ENCODE measurements at regions not wholly inside any gene's neighbourhood (a gene's known extent, or its start where the extent isn't known, plus 50 kb on each side); places are given as distances from the start of the nearest gene placed in this dataset.

DNA sequence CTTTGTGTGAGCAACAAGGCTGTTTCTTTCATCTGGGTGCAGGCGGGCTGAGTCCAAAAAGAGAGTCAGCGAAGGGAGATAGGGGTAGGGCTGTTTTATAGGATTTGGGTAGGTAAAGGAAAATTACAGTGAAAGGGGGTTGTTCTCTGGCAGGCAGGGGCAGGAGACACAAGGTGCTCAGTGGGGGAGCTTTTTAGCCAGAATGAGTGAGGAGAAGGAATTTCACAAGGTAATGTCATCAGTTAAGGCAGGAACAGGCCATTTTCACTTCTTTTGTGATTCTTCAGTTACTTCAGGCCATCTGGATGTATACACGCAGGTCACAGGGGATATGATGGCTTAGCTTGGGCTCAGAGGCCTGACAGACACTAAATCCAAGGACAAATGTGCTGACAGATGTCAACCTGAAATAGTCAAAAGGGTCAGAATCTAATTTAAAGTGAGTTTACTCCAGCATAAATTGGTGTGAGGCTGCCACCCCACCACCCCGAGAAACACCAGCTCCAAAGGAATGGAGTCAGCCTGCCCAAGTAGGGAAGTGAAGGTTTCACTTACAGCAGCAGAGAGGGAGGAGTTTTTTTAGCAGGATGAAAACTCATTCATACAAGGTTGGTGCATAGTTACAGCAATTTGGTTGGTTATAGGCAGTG is 560.0 kb upstream of the CDH4 start:
- Histone ChIP-seq H2BK12ac (ENCODE audit: low read length) (no peak overlapping the region), H3K9me3 (replicated peaks in 1 of 2; ENCODE audit: control insufficient read depth in 2 of 2, insufficient read depth in 1 of 2, low read depth in 1 of 2, low read length in 2 of 2) (no peaks in the 10 kb centered on the region), H3K27me3 (ENCODE audit: control insufficient read depth in 3 of 3, insufficient read depth in 3 of 3, low read depth in 1 of 3, low read length in 3 of 3) (no peaks in the 10 kb centered on the region), H4K91ac (ENCODE audit: low read depth, low read length, poor library complexity) (no peak overlapping the region), H2BK120ac (ENCODE audit: low read depth, low read length) (no peak overlapping the region), H2BK15ac (ENCODE audit: low read length) (no peak overlapping the region), H3K23ac (ENCODE audit: low read depth, low read length, poor library complexity) (no peak overlapping the region), H2AFZ (ENCODE audit: low read length) (no peak overlapping the region), H3K18ac (ENCODE audit: low read length) (no peak overlapping the region), H2BK5ac (ENCODE audit: low read length) (no peak overlapping the region), H3K27ac (replicated peaks; ENCODE audit: low read length) (no peak overlapping the region), H3K4me2 (ENCODE audit: insufficient read depth, low read length, poor library complexity, severe bottlenecking) (no peak overlapping the region), H3K79me1 (ENCODE audit: low read depth, low read length) (no peaks in the 10 kb centered on the region), H3K36me3 (replicated peaks in 1 of 2; ENCODE audit: control insufficient read depth in 2 of 2, insufficient read depth in 2 of 2, low read length in 2 of 2) (no peaks in the 10 kb centered on the region), H3K14ac (ENCODE audit: low read length) (no peak overlapping the region), H2AK5ac (ENCODE audit: low read depth, low read length) (no peak overlapping the region), H4K8ac (ENCODE audit: low read depth, low read length) (no peak overlapping the region), H3K9ac (ENCODE audit: low read depth, low read length, poor library complexity) (no peak overlapping the region), H3K4me1 (ENCODE audit: control insufficient read depth in 2 of 2, insufficient read depth in 1 of 2, low read depth in 1 of 2, low read length in 2 of 2) (peaks cover 5 to 13% of the 10 kb centered on the region in 2 donors), H3K4ac (ENCODE audit: low read length) (no peak overlapping the region), H3K4me3 (ENCODE audit: low read length in 2 of 2) (no peak overlapping the region)
- DNase-seq (ENCODE audit: low spot score) = no peak
- WGBS, 2 donors (ENCODE audit: extremely low coverage in 2 of 2, insufficient read length in 2 of 2, insufficient replicate concordance in 1 of 2) = no CpG with 5 or more reads among the region's 4 CpGs

DNA sequence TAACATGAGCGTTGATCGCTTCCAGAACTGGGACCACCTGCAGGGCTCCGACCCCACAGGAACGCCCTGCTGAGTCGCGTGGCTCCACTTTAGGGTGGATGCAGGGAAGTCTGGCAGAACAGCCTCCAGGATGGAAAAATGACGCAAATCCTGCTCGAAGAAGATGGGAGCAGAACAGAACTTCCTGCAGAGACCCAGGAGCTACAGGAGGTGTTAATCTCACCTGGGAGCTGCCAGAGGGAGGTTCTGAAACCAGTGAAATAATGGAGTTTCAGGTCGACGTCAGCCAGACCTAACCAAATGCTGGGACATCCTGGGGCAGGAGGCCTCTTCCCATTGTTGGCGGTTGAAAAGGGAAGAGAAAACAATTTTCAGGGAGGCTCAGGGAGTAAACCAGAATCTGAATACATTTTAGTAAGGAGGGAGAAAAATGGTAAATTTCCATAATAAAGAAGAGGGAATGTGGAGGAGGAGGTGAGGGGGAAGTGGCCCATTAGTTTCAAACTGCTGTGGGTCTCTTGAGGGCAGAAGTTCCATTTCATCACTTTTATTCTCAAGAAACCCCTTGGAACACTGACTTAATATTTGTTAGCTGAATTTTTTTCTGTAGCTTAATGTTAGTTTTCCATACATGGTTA is 558.4 kb upstream of the CDH4 start:
- H2AK5ac ChIP-seq (ENCODE audit: low read depth, low read length) = no peak overlapping the region
- no peak overlapping the region for H3K4me3 ChIP-seq (ENCODE audit: low read length in 2 of 2)
- H3K4me1 ChIP-seq (ENCODE audit: control insufficient read depth in 2 of 2, insufficient read depth in 1 of 2, low read depth in 1 of 2, low read length in 2 of 2) = peaks cover 5 to 11% of the 10 kb centered on the region in 2 donors
- no peak overlapping the region for H3K23ac ChIP-seq (ENCODE audit: low read depth, low read length, poor library complexity)
- no CpG with 5 or more reads among the region's 11 CpGs for WGBS, 2 donors (ENCODE audit: extremely low coverage in 2 of 2, insufficient read length in 2 of 2, insufficient replicate concordance in 1 of 2)
- no peak overlapping the region for H2BK12ac ChIP-seq (ENCODE audit: low read length)
- H3K14ac ChIP-seq (ENCODE audit: low read length) = no peak overlapping the region
- H2BK5ac ChIP-seq (ENCODE audit: low read length) = no peak overlapping the region
- DNase-seq (ENCODE audit: low spot score) = no peak
- H3K4ac ChIP-seq (ENCODE audit: low read length) = no peak overlapping the region
- no peak overlapping the region for H2AFZ ChIP-seq (ENCODE audit: low read length)
- no peak overlapping the region for H4K8ac ChIP-seq (ENCODE audit: low read depth, low read length)
- H3K9me3 ChIP-seq (replicated peaks in 1 of 2; ENCODE audit: control insufficient read depth in 2 of 2, insufficient read depth in 1 of 2, low read depth in 1 of 2, low read length in 2 of 2) = no peaks in the 10 kb centered on the region
- no peak overlapping the region for H2BK15ac ChIP-seq (ENCODE audit: low read length)
- H4K91ac ChIP-seq (ENCODE audit: low read depth, low read length, poor library complexity) = no peak overlapping the region
- H2BK120ac ChIP-seq (ENCODE audit: low read depth, low read length) = no peak overlapping the region
- H3K9ac ChIP-seq (ENCODE audit: low read depth, low read length, poor library complexity) = no peak overlapping the region
- no peaks in the 10 kb centered on the region for H3K27me3 ChIP-seq (ENCODE audit: control insufficient read depth in 3 of 3, insufficient read depth in 3 of 3, low read depth in 1 of 3, low read length in 3 of 3)
- no peaks in the 10 kb centered on the region for H3K79me1 ChIP-seq (ENCODE audit: low read depth, low read length)
- no peak overlapping the region for H3K27ac ChIP-seq (replicated peaks; ENCODE audit: low read length)
- H3K36me3 ChIP-seq (replicated peaks in 1 of 2; ENCODE audit: control insufficient read depth in 2 of 2, insufficient read depth in 2 of 2, low read length in 2 of 2) = no peaks in the 10 kb centered on the region
- peak overlapping the region; percentile 1 for H3K18ac ChIP-seq (ENCODE audit: low read length)
- H3K4me2 ChIP-seq (ENCODE audit: insufficient read depth, low read length, poor library complexity, severe bottlenecking) = no peak overlapping the region

DNA sequence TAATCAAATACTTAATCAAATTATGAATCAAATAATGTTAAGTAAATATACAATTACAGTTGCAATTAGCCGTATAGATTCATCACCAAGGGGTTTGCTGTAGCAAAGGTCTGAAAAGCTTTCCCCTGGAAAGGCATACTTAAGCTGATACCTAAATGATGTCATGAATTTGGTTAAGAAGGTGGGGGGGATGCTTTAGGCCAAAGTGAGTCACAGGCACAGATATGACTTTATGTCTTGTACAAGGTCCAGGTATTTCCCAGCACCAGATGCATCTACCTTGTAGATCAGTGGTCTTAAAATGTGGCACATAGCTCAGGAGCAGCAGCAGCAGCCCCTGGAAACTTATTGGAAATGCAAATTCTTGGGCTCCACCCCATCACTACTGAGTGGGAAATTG is 557.3 kb upstream of the CDH4 start:
- no peaks in the 10 kb centered on the region for H3K79me1 ChIP-seq (ENCODE audit: low read depth, low read length)
- H4K8ac ChIP-seq (ENCODE audit: low read depth, low read length) = no peak overlapping the region
- no peak overlapping the region for H4K91ac ChIP-seq (ENCODE audit: low read depth, low read length, poor library complexity)
- no peak overlapping the region for H3K14ac ChIP-seq (ENCODE audit: low read length)
- H3K4me3 ChIP-seq (ENCODE audit: low read length in 2 of 2) = no peak overlapping the region
- no peak overlapping the region for H2BK5ac ChIP-seq (ENCODE audit: low read length)
- H2AK5ac ChIP-seq (ENCODE audit: low read depth, low read length) = no peak overlapping the region
- H3K4me1 ChIP-seq (ENCODE audit: control insufficient read depth in 2 of 2, insufficient read depth in 1 of 2, low read depth in 1 of 2, low read length in 2 of 2) = peaks cover 5 to 11% of the 10 kb centered on the region in 2 donors
- no peak overlapping the region for H2BK120ac ChIP-seq (ENCODE audit: low read depth, low read length)
- no peak overlapping the region for H3K27ac ChIP-seq (replicated peaks; ENCODE audit: low read length)
- no peak for DNase-seq (ENCODE audit: low spot score)
- WGBS, 2 donors (ENCODE audit: extremely low coverage in 2 of 2, insufficient read length in 2 of 2, insufficient replicate concordance in 1 of 2) = no CpG with 5 or more reads among the region's 1 CpG
- H3K4me2 ChIP-seq (ENCODE audit: insufficient read depth, low read length, poor library complexity, severe bottlenecking) = no peak overlapping the region
- H3K9ac ChIP-seq (ENCODE audit: low read depth, low read length, poor library complexity) = no peak overlapping the region
- H3K4ac ChIP-seq (ENCODE audit: low read length) = no peak overlapping the region
- H2AFZ ChIP-seq (ENCODE audit: low read length) = no peak overlapping the region
- no peak overlapping the region for H3K18ac ChIP-seq (ENCODE audit: low read length)
- H2BK12ac ChIP-seq (ENCODE audit: low read length) = no peak overlapping the region
- no peak overlapping the region for H2BK15ac ChIP-seq (ENCODE audit: low read length)
- no peak overlapping the region for H3K23ac ChIP-seq (ENCODE audit: low read depth, low read length, poor library complexity)
- no peaks in the 10 kb centered on the region for H3K36me3 ChIP-seq (replicated peaks in 1 of 2; ENCODE audit: control insufficient read depth in 2 of 2, insufficient read depth in 2 of 2, low read length in 2 of 2)
- H3K27me3 ChIP-seq (ENCODE audit: control insufficient read depth in 3 of 3, insufficient read depth in 3 of 3, low read depth in 1 of 3, low read length in 3 of 3) = no peaks in the 10 kb centered on the region
- H3K9me3 ChIP-seq (replicated peaks in 1 of 2; ENCODE audit: control insufficient read depth in 2 of 2, insufficient read depth in 1 of 2, low read depth in 1 of 2, low read length in 2 of 2) = peaks cover 0 to 1% of the 10 kb centered on the region in 2 donors

DNA sequence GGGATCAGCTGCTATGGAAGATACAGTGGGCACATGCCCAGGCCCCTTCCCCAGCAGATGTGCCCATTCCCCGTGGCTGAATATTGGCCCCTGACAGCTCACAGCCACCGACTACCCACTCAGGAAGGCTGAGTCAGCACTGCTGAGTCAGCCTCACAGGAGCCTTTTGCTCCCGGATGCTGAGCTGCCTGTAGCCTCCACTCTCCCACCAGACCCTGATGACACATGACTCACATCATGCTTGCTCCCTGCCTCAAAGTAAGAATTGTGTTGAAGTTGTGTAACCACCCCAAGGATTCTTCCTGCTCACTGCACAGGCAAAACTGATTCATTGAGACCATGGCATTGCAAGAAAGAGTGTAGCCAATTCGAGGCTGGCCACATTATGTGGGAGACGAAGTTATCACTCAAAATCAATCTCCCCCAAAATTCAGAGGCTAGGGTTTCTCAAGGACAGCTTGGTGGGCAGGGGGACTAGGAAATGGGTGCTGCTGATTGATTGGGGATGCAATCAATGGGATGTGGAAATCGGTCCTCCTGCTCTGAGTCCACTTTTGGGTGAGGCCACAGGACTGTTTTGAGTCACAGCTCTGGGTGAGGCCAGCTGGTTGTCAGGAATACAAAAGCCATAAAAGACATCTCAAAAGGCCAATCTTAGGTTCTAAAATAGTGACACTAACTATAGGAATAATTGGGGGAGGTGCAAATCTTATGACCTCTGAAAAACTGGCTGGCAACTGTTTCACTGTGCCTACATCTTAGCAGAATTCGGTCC is 556.6 kb upstream of the CDH4 start:
- Histone ChIP-seq H2AFZ (ENCODE audit: low read length) (no peak overlapping the region), H3K18ac (ENCODE audit: low read length) (no peak overlapping the region), H2AK5ac (ENCODE audit: low read depth, low read length) (no peak overlapping the region), H3K4ac (ENCODE audit: low read length) (no peak overlapping the region), H3K23ac (ENCODE audit: low read depth, low read length, poor library complexity) (no peak overlapping the region), H3K9ac (ENCODE audit: low read depth, low read length, poor library complexity) (no peak overlapping the region), H2BK120ac (ENCODE audit: low read depth, low read length) (no peak overlapping the region), H2BK5ac (ENCODE audit: low read length) (no peak overlapping the region), H3K27ac (replicated peaks; ENCODE audit: low read length) (no peak overlapping the region), H3K4me2 (ENCODE audit: insufficient read depth, low read length, poor library complexity, severe bottlenecking) (no peak overlapping the region), H3K4me1 (ENCODE audit: control insufficient read depth in 2 of 2, insufficient read depth in 1 of 2, low read depth in 1 of 2, low read length in 2 of 2) (peaks cover 5 to 11% of the 10 kb centered on the region in 2 donors), H4K91ac (ENCODE audit: low read depth, low read length, poor library complexity) (no peak overlapping the region), H3K36me3 (replicated peaks in 1 of 2; ENCODE audit: control insufficient read depth in 2 of 2, insufficient read depth in 2 of 2, low read length in 2 of 2) (no peaks in the 10 kb centered on the region), H2BK12ac (ENCODE audit: low read length) (no peak overlapping the region), H2BK15ac (ENCODE audit: low read length) (no peak overlapping the region), H3K14ac (ENCODE audit: low read length) (no peak overlapping the region), H3K9me3 (replicated peaks in 1 of 2; ENCODE audit: control insufficient read depth in 2 of 2, insufficient read depth in 1 of 2, low read depth in 1 of 2, low read length in 2 of 2) (peaks cover 0 to 1% of the 10 kb centered on the region in 2 donors), H4K8ac (ENCODE audit: low read depth, low read length) (no peak overlapping the region), H3K27me3 (ENCODE audit: control insufficient read depth in 3 of 3, insufficient read depth in 3 of 3, low read depth in 1 of 3, low read length in 3 of 3) (no peaks in the 10 kb centered on the region), H3K4me3 (ENCODE audit: low read length in 2 of 2) (peak overlapping the region in 1 of 2 donors; percentile 24), H3K79me1 (ENCODE audit: low read depth, low read length) (no peaks in the 10 kb centered on the region)
- DNase-seq (ENCODE audit: low spot score) = no peak
- no CpG with 5 or more reads among the region's 7 CpGs for WGBS, 2 donors (ENCODE audit: extremely low coverage in 2 of 2, insufficient read length in 2 of 2, insufficient replicate concordance in 1 of 2)

Data from neuronal stem cell (in vitro differentiated cells).